ENCODE measurements at regions not wholly inside any gene's neighbourhood (a gene's known extent, or its start where the extent isn't known, plus 50 kb on each side); places are given as distances from the start of the nearest gene placed in this dataset.

- TF ChIP-seq, protein P1, sequence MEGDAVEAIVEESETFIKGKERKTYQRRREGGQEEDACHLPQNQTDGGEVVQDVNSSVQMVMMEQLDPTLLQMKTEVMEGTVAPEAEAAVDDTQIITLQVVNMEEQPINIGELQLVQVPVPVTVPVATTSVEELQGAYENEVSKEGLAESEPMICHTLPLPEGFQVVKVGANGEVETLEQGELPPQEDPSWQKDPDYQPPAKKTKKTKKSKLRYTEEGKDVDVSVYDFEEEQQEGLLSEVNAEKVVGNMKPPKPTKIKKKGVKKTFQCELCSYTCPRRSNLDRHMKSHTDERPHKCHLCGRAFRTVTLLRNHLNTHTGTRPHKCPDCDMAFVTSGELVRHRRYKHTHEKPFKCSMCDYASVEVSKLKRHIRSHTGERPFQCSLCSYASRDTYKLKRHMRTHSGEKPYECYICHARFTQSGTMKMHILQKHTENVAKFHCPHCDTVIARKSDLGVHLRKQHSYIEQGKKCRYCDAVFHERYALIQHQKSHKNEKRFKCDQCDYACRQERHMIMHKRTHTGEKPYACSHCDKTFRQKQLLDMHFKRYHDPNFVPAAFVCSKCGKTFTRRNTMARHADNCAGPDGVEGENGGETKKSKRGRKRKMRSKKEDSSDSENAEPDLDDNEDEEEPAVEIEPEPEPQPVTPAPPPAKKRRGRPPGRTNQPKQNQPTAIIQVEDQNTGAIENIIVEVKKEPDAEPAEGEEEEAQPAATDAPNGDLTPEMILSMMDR (IDR thresholded peaks at IDR 0.05; ENCODE audit: insufficient read depth, low read depth, low read length): no peak
- DNase-seq (ENCODE audit: low read depth): peak; percentile 23
- H3K4me3 ChIP-seq (ENCODE audit: low read depth, low read length): no peak overlapping the region
Observed at GRCh38 chr16:65666132-65666941, 544.5 kb upstream of the CDH11 start.

- H3K4me3 ChIP-seq (ENCODE audit: low read depth, low read length): no peak overlapping the region
- TF ChIP-seq, protein P1 (IDR thresholded peaks at IDR 0.05; ENCODE audit: insufficient read depth, low read depth, low read length): no peak
- DNase-seq (ENCODE audit: low read depth): no peak
Observed at GRCh38 chr16:65665586-65665985, 543.7 kb upstream of the CDH11 start.

GRCh38 chr16:65663774-65664173 is 541.9 kb upstream of the CDH11 start:
- DNase-seq (ENCODE audit: low read depth): no peak
- no peak overlapping the region for H3K4me3 ChIP-seq (ENCODE audit: low read depth, low read length)
- TF ChIP-seq, protein P1 (IDR thresholded peaks at IDR 0.05; ENCODE audit: insufficient read depth, low read depth, low read length): no peak

DNA sequence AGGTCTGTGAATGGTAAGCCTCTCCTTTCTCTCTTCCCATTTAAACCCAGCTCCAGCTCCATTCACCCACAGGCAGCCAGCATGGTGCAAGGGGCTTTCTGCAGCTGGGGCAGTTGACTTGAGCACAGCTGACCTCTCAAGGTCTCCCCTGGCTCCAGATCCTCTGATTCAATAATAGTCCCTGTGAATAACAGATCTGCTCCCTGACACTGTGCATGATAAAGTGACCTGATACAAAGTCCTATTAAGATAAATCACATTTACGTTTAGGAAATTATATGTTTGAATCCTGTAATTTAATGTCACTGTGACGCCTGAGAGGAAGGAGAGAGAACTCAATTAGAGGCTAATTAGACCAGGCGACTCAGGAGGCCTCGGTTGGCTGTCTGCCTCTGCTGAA is 540.4 kb upstream of the CDH11 start:
- no peak for DNase-seq (ENCODE audit: low read depth)
- TF ChIP-seq, protein P1 (IDR thresholded peaks at IDR 0.05; ENCODE audit: insufficient read depth, low read depth, low read length): no peak
- H3K4me3 ChIP-seq (ENCODE audit: low read depth, low read length): no peak overlapping the region

- H3K4me3 ChIP-seq (ENCODE audit: low read depth, low read length): no peak overlapping the region
- TF ChIP-seq, protein P1 (IDR thresholded peaks at IDR 0.05; ENCODE audit: insufficient read depth, low read depth, low read length): no peak
Observed at GRCh38 chr16:65661558-65661957, 539.7 kb upstream of the CDH11 start.

GRCh38 chr16:65660390-65660789 is 538.5 kb upstream of the CDH11 start:
- no peak overlapping the region for H3K4me3 ChIP-seq (ENCODE audit: low read depth, low read length)
- no peak for DNase-seq (ENCODE audit: low read depth)
- TF ChIP-seq, protein P1 (IDR thresholded peaks at IDR 0.05; ENCODE audit: insufficient read depth, low read depth, low read length): no peak

More at GRCh38 chr16:65661558-65661957, 539.7 kb upstream of the CDH11 start:
- DNase-seq (ENCODE audit: low read depth): no peak

Data from fibroblast of villous mesenchyme (primary cell).